SU-DHL-6 (cell line): ENCODE measurements at regions not wholly inside any gene's neighbourhood (a gene's known extent, or its start where the extent isn't known, plus 50 kb on each side); places are given as distances from the start of the nearest gene placed in this dataset.

Experiments used
- EZH2phosphoT487 ChIP-seq: fragments of 200-600 bp; sonication (generic), shearing (Covaris generic); conservative IDR thresholded peaks from 2 replicates; pipeline ENCODE4 v1.6.1; 2018; ENCODE audit warnings: mild to moderate bottlenecking, antibody characterized with exemption, low read length, moderate library complexity, mixed read lengths
- TF ChIP-seq, protein P1 (sequence below): fragments of 200-600 bp; sonication (generic); IDR thresholded peaks from one replicate; pipeline ENCODE4 v1.5.1; 2017; ENCODE audit warnings: antibody characterized with exemption, mild to moderate bottlenecking, low read length, moderate library complexity; ENCODE audit not compliant: insufficient read depth, poor library complexity, severe bottlenecking

DNA sequence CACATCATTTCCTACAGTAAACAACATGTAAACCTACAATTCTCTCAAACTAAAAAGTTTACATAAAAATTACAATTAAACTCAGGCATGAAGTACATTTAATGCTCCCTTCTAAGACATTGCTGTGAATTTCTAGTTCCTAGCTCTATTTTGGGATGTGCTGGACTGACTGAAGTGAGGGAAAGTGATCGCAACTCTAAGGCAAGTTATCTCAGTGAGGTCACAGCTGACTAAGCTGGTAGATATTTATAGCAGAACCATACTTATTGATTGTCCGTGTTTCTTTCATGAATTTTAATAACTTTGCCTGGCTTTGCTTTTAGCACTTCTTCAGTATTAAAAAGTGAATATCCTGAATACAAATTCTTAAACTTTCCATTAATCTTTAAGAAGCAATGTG, 570.4 kb upstream of the GALNTL6 start:
- TF ChIP-seq, protein P1, sequence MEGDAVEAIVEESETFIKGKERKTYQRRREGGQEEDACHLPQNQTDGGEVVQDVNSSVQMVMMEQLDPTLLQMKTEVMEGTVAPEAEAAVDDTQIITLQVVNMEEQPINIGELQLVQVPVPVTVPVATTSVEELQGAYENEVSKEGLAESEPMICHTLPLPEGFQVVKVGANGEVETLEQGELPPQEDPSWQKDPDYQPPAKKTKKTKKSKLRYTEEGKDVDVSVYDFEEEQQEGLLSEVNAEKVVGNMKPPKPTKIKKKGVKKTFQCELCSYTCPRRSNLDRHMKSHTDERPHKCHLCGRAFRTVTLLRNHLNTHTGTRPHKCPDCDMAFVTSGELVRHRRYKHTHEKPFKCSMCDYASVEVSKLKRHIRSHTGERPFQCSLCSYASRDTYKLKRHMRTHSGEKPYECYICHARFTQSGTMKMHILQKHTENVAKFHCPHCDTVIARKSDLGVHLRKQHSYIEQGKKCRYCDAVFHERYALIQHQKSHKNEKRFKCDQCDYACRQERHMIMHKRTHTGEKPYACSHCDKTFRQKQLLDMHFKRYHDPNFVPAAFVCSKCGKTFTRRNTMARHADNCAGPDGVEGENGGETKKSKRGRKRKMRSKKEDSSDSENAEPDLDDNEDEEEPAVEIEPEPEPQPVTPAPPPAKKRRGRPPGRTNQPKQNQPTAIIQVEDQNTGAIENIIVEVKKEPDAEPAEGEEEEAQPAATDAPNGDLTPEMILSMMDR: no peak
- TF ChIP-seq EZH2phosphoT487: no peak
